GM06990 (cell line): ENCODE measurements at regions not wholly inside any gene's neighbourhood (a gene's known extent, or its start where the extent isn't known, plus 50 kb on each side); places are given as distances from the start of the nearest gene placed in this dataset.

Experiments used
- DNase-seq: peaks from one replicate; pipeline ENCODE4 v3.0.0-alpha.2; 2011; ENCODE audit not compliant: insufficient read length; ENCODE audit errors: extremely low read depth
- H3K27me3 ChIP-seq: replicated peaks from 2 replicates; pipeline ENCODE4 v1.6.0; 2011; ENCODE audit warnings: low read length; ENCODE audit not compliant: control insufficient read depth, insufficient read depth
- H3K36me3 ChIP-seq: 2 replicates; pipeline ENCODE4 v1.5.1; 2011; ENCODE audit warnings: low read length; ENCODE audit not compliant: control insufficient read depth, insufficient read depth
- H3K4me3 ChIP-seq: replicated peaks from 2 replicates; pipeline ENCODE4 v1.5.1; 2011; ENCODE audit warnings: low read depth, mild to moderate bottlenecking, control low read depth, low read length
- CTCF ChIP-seq: IDR thresholded peaks from 2 replicates; pipeline ENCODE4 v1.5.1; 2011; ENCODE audit warnings: low read length, control low read depth, mild to moderate bottlenecking, inconsistent platforms; ENCODE audit not compliant: insufficient read depth, poor library complexity, severe bottlenecking

GRCh38 chr12:84308211-84308610, 604.4 kb downstream of the SLC6A15 start:
- Histone ChIP-seq H3K36me3 (no peaks in the 10 kb centered on the region), H3K4me3 (no peak overlapping the region), H3K27me3 (no peaks in the 10 kb centered on the region)
- DNase-seq, result no peak
- TF ChIP-seq CTCF, result no peak

- Histone ChIP-seq H3K27me3 (no peaks in the 10 kb centered on the region), H3K36me3 (no peaks in the 10 kb centered on the region), H3K4me3 (no peak overlapping the region)
- TF ChIP-seq CTCF, result no peak
- DNase-seq, result no peak
Measured at GRCh38 chr12:84305144-84305543, 607.5 kb downstream of the SLC6A15 start.

GRCh38 chr12:84294246-84294645, 618.4 kb downstream of the SLC6A15 start:
- no peaks in the 10 kb centered on the region for H3K36me3 ChIP-seq
- no peak overlapping the region for H3K4me3 ChIP-seq
- TF ChIP-seq CTCF, result no peak
- H3K27me3 ChIP-seq, result no peaks in the 10 kb centered on the region
- DNase-seq, result no peak

GRCh38 chr12:84290168-84290567, 622.4 kb downstream of the SLC6A15 start:
- no peak for DNase-seq
- no peak overlapping the region for H3K4me3 ChIP-seq
- no peaks in the 10 kb centered on the region for H3K27me3 ChIP-seq
- no peaks in the 10 kb centered on the region for H3K36me3 ChIP-seq
- no peak for TF ChIP-seq CTCF

GRCh38 chr12:84277986-84278385, 634.6 kb downstream of the SLC6A15 start:
- H3K27me3 ChIP-seq, result no peaks in the 10 kb centered on the region
- no peak for DNase-seq
- TF ChIP-seq CTCF, result no peak
- no peaks in the 10 kb centered on the region for H3K36me3 ChIP-seq
- H3K4me3 ChIP-seq, result no peak overlapping the region

- Histone ChIP-seq H3K4me3 (no peak overlapping the region), H3K27me3 (no peaks in the 10 kb centered on the region), H3K36me3 (no peaks in the 10 kb centered on the region)
- no peak for TF ChIP-seq CTCF
- DNase-seq, result no peak
Measured at GRCh38 chr12:84276215-84276614, 636.4 kb downstream of the SLC6A15 start.
